PC-9 (cell line): ENCODE measurements at regions not wholly inside any gene's neighbourhood (a gene's known extent, or its start where the extent isn't known, plus 50 kb on each side); places are given as distances from the start of the nearest gene placed in this dataset.
"Not testable (repeated sequence)": the region's sequence is repeated elsewhere in the genome, so short reads cannot be mapped to it uniquely, and the experiment has no call there.

Source experiments
- EZH2 ChIP-seq: fragments of 200-600 bp; sonication (generic); IDR thresholded peaks from 2 replicates; pipeline ENCODE4 v1.8.0; 2017; ENCODE audit warnings: antibody characterized with exemption, low read depth
- TF ChIP-seq, protein P1 (sequence below): fragments of 200-600 bp; sonication (generic); conservative IDR thresholded peaks from 2 replicates; pipeline ENCODE4 v1.6.1; 2017; ENCODE audit warnings: mixed run types, antibody characterized with exemption, mild to moderate bottlenecking, moderate library complexity

DNA sequence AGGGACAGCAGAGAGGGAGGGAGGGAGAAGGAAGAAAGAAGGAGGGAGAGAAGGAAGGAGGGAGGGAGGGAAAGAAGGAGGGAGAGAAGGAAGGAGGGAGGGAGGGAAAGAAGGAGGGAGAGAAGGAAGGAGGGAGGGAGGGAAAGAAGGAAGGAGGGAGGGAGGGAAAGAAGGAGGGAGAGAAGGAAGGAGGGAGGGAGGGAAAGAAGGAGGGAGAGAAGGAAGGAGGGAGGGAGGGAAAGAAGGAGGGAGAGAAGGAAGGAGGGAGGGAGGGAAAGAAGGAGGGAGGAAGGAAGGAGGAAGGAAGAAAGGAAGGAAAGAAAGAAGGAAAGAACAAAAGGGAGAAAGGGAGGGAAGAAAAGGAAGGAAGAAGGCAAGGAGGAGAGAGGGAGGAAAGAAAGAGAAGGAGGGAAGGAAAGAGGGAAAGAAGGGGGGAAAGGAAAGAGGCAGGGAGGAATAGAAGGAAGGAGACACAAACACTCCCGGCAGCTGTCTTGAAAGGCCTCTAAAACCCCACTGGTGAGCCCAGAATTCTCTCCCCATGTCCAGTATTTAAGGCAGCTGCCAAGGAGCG, 153.0 kb downstream of the TFAP2C start:
- TF ChIP-seq, protein P1, sequence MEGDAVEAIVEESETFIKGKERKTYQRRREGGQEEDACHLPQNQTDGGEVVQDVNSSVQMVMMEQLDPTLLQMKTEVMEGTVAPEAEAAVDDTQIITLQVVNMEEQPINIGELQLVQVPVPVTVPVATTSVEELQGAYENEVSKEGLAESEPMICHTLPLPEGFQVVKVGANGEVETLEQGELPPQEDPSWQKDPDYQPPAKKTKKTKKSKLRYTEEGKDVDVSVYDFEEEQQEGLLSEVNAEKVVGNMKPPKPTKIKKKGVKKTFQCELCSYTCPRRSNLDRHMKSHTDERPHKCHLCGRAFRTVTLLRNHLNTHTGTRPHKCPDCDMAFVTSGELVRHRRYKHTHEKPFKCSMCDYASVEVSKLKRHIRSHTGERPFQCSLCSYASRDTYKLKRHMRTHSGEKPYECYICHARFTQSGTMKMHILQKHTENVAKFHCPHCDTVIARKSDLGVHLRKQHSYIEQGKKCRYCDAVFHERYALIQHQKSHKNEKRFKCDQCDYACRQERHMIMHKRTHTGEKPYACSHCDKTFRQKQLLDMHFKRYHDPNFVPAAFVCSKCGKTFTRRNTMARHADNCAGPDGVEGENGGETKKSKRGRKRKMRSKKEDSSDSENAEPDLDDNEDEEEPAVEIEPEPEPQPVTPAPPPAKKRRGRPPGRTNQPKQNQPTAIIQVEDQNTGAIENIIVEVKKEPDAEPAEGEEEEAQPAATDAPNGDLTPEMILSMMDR: not testable (repeated sequence)
- not testable (repeated sequence) for TF ChIP-seq EZH2
